HFFc6 (cell line): ENCODE measurements at regions not wholly inside any gene's neighbourhood (a gene's known extent, or its start where the extent isn't known, plus 50 kb on each side); places are given as distances from the start of the nearest gene placed in this dataset.

Source experiments
- DNase-seq: peaks from one replicate; pipeline ENCODE4 v3.0.0-alpha.2; 2018
- H3K27ac Mint-ChIP-seq: 2 replicates; pipeline ENCODE4 v1.8.0; 2020; ENCODE audit warnings: mild to moderate bottlenecking, mixed read lengths
- H3K27me3 Mint-ChIP-seq: 2 replicates; pipeline ENCODE4 v1.8.0; 2021; ENCODE audit warnings: mild to moderate bottlenecking, moderate library complexity, mixed read lengths; ENCODE audit not compliant: insufficient read depth
- H3K36me3 Mint-ChIP-seq: 2 replicates; pipeline ENCODE4 v1.8.0; 2021; ENCODE audit warnings: low read depth, mixed read lengths
- H3K4me1 Mint-ChIP-seq: 2 replicates; pipeline ENCODE4 v1.8.0; 2020; ENCODE audit warnings: low read depth, mixed read lengths
- H3K4me3 Mint-ChIP-seq: 2 replicates; pipeline ENCODE4 v1.8.0; 2020; ENCODE audit warnings: mild to moderate bottlenecking, moderate library complexity, mixed read lengths
- H3K9me3 Mint-ChIP-seq: 2 replicates; pipeline ENCODE4 v1.8.0; 2020; ENCODE audit warnings: mild to moderate bottlenecking, mixed read lengths
- TF ChIP-seq, protein P1 (sequence below): fragments of 200-600 bp; sonication (generic); IDR thresholded peaks from 2 replicates; pipeline ENCODE4 v1.5.0; 2021; ENCODE audit warnings: antibody characterized with exemption, mild to moderate bottlenecking

DNA sequence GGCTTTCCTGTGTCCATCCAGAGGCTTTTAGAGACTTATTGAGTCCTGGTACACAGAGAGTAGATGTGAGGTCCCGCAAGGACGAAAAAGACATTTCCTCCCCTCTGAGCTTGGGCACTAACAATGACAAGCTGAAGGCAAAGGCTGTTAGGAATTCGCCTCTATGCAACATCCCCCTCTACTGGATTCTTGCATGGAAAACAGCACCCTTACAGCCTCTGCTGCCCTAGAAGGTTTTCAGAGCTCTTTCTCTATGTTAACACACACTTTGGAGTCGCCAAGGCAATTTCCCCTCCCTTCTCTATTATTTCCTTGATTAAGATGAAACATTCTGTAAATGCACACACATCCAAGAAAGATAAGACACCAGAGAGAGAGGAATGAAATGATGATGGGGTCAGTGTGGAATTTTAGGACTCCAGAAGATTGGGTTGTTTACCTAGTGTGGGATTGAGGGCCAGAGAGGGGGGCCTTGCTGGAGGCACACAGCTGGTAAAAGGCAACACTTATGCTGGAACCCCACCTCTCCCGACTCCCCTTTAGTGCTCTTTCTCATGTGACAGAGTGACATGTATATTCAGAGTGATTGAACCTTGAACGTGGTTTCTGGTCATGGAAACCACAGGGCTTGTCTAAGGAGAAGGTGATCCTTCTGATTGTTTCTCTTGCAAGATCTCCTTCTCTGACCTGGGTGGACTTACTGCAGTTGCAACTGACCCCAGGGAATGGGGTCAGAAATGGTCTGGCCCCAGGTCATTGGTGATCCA lies 300.7 kb downstream of the CLIC5 start:
- TF ChIP-seq, protein P1, sequence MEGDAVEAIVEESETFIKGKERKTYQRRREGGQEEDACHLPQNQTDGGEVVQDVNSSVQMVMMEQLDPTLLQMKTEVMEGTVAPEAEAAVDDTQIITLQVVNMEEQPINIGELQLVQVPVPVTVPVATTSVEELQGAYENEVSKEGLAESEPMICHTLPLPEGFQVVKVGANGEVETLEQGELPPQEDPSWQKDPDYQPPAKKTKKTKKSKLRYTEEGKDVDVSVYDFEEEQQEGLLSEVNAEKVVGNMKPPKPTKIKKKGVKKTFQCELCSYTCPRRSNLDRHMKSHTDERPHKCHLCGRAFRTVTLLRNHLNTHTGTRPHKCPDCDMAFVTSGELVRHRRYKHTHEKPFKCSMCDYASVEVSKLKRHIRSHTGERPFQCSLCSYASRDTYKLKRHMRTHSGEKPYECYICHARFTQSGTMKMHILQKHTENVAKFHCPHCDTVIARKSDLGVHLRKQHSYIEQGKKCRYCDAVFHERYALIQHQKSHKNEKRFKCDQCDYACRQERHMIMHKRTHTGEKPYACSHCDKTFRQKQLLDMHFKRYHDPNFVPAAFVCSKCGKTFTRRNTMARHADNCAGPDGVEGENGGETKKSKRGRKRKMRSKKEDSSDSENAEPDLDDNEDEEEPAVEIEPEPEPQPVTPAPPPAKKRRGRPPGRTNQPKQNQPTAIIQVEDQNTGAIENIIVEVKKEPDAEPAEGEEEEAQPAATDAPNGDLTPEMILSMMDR, result peak; percentile 87
- H3K4me3 Mint-ChIP-seq, result peak overlapping the region; percentile 19; the same call in 1 of the 2 replicates
- H3K27ac Mint-ChIP-seq, result peak overlapping the region; percentile 13
- H3K4me1 Mint-ChIP-seq, result peaks cover 62% of the 10 kb centered on the region
- no peaks in the 10 kb centered on the region; the same call in 1 of the 2 replicates for H3K27me3 Mint-ChIP-seq
- no peaks in the 10 kb centered on the region for H3K36me3 Mint-ChIP-seq
- peak; percentile 74 for DNase-seq
- no peaks in the 10 kb centered on the region for H3K9me3 Mint-ChIP-seq

DNA sequence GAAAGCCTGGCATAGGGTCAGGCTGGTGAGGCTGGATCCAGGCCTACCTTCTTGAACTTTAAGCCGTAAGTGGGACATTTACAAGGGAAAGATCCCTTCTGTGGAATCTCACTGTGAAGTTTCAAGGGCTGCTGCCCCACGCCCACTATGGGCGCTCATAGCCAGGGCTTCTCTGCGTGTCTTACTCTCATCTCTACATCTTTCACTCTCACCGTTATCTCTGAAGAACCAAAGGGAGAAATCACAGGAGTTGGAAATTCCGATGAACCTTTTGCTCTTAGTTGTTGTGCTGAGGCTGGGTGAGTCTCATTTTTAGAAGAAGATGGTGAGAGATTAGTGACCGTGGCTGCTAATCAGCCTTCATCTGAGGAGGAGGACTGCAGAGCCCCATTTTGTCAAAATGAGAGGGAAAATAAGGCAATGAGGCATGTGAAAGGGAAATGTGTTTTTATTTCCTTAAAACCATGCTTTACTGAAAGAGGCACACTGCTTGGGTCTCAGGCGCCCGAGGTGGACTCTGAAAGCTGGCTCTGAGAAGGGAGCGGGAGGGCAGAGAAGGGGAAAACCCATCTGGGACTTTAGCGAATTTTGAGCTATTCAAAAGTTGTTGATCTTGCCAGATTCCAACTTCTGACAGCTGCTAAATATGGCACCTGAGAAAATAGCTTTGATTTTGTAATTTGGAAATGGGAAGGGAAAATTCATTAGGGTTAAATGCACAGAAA lies 301.5 kb downstream of the CLIC5 start:
- Mint-ChIP-seq H3K27ac (peak overlapping the region; percentile 13), H3K27me3 (no peaks in the 10 kb centered on the region), H3K4me3 (peak overlapping the region; percentile 19), H3K36me3 (no peaks in the 10 kb centered on the region), H3K9me3 (no peaks in the 10 kb centered on the region), H3K4me1 (peaks cover 54% of the 10 kb centered on the region)
- TF ChIP-seq, protein P1, result no peak
- no peak for DNase-seq
